ENCODE measurements at regions not wholly inside any gene's neighbourhood (a gene's known extent, or its start where the extent isn't known, plus 50 kb on each side); places are given as distances from the start of the nearest gene placed in this dataset.

DNA sequence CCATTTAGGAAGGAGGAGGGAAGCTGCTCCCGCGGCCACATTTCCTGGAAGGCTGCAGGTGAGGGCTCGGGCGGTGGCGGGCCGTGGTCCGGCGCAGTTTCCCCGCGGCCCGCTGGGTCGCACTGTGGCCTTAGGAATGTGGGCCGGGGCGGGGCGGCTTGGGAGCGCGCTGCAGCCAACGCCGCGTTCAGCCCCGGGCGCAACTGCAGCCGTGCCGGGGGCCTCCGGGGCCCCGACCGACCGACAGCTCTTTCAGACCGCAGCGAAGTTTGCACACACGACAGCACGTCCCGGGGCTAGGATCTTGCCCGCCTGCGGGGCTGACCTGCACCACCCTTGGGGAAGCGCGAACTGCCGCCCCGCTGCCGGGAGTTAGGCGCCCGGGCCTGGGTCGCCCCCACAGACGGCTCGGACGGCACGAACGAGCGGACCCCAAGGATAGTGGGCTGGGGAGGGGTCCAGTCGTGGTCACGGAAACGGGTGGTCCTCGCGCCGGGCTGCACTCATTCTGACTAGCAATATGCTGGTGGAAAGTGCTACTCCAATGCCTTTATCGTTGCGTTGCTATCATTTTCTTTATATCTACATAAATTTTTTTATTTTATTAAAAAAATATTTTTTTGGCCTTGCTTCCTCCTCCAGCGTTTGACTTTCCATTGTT lies 69.9 kb upstream of the DLX2 start (continued):
- TF ChIP-seq ATF2 (IDR thresholded peaks at IDR 0.05; ENCODE audit: low read length) (peak; percentile 39; the same call in 1 of the 2 replicates), BCL11A (IDR thresholded peaks at IDR 0.05; ENCODE audit: low read depth in 2 of 2, low read length in 2 of 2) (no peak), SIX5 (IDR thresholded peaks at IDR 0.05; ENCODE audit: low read depth, low read length) (no peak), GABPA (IDR thresholded peaks at IDR 0.05; ENCODE audit: borderline replicate concordance, insufficient read depth, low read length) (peak; percentile 43; the same call in 1 of the 2 replicates), PHF8 (conservative IDR thresholded peaks at IDR 0.05; ENCODE audit: low read depth, low read length) (0 out of 2 replicates have a peak, but pooled peaks have one; percentile 21), CTCF (IDR thresholded peaks at IDR 0.05; ENCODE audit: control extremely low read depth in 1 of 3, insufficient read depth in 1 of 3, low read depth in 1 of 3, low read length in 3 of 3) (peak; percentile 83 to 97 (median 84)), SIN3A (conservative IDR thresholded peaks at IDR 0.05 in 1 of 2, IDR thresholded peaks at IDR 0.05 in 1 of 2; ENCODE audit: low read depth in 1 of 2, low read length in 2 of 2) (peak in 1 of 2 experiments; percentile 35; a peak in 1 of 4 replicates), TEAD4 (IDR thresholded peaks at IDR 0.05; ENCODE audit: low read depth, low read length) (peak; percentile 82), CTBP2 (IDR thresholded peaks at IDR 0.05; ENCODE audit: borderline replicate concordance, insufficient read depth, insufficient read length, low read length) (no peak), RAD21 (IDR thresholded peaks at IDR 0.05 in 1 of 2, conservative IDR thresholded peaks at IDR 0.05 in 1 of 2; ENCODE audit: low read depth in 2 of 2, low read length in 2 of 2) (peak; percentile 97 to 99), JUND (IDR thresholded peaks at IDR 0.05; ENCODE audit: low read length) (0 out of 2 replicates have a peak, but pooled peaks have one; percentile 33), ATF3 (IDR thresholded peaks at IDR 0.05; ENCODE audit: insufficient read depth, low read depth, low read length) (no peak), RBBP5 (IDR thresholded peaks at IDR 0.05; ENCODE audit: borderline replicate concordance, low read depth, low read length) (peak; percentile 69; the same call in 1 of the 2 replicates), KDM4A (IDR thresholded peaks at IDR 0.05; ENCODE audit: low read depth, low read length, severe bottlenecking) (peak; percentile 76), POLR2AphosphoS5 (IDR thresholded peaks at IDR 0.05; ENCODE audit: low read depth, low read length) (peak; percentile 55; the same call in 1 of the 2 replicates), CBX5 (IDR thresholded peaks at IDR 0.05; ENCODE audit: low read depth, low read length) (no peak)
- TF ChIP-seq, protein P1, sequence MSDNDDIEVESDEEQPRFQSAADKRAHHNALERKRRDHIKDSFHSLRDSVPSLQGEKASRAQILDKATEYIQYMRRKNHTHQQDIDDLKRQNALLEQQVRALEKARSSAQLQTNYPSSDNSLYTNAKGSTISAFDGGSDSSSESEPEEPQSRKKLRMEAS (IDR thresholded peaks at IDR 0.05), result peak; percentile 50; the same call in 1 of the 2 replicates
